ENCODE measurements at regions not wholly inside any gene's neighbourhood (a gene's known extent, or its start where the extent isn't known, plus 50 kb on each side); places are given as distances from the start of the nearest gene placed in this dataset.

DNA sequence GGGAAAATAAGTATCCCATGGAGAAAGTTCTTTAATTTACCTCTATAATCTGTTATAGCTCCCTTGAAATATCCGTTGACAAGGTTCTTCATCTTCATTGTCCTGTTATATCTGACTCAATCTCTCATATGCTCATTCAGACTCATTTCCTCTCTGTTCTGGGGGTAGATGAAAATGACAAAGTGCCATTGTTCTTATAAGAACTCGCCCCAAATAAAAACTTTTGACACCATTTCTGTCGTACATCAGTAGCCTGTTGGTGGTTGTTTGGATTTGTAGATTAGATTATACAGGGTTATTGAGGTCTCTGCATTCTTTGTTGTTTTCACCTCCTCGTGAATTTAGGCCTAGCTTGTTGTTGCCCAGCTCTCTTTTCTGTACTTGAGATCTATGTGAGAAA lies 55.2 kb upstream of the IPO9 start (continued):
- TF ChIP-seq ISL1 (CRISPR knock-in tag; IDR thresholded peaks at IDR 0.05): no peak

DNA sequence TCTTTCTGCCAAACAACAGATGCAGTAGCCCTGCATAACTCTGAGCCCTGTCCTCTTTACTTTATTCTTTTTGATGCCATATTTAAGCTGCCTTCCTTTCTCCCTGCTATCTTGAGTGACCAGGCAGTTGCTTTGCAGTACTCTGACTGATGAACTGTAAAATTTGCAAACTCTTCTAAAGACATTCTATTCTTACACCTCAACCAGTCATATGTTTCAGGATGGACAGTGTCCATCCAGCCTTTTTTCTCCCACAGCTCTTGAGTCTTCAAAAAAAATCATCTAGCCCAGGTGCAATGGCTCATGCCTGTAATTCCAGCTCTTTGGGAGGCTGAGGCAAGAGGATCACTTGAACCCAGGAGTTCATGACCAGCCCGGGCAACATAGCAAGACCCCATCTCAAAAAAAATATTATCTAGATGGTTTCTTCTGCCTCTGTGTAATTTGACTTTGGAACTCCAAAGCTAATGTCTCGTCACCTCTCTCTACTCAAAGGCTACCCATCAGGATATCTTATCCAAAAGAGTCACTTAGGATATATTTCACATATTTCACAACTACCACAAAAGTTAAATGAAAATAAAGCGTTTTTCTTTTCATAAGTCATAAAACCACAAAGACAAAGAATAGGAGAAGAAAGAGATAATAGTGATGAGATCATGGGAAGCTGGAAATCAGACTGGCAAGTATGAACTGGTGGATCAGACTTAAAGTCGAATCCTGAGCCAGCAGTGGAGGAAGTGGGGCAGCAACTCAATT lies 54.6 kb upstream of the IPO9 start:
- ATAC-seq: peak; percentile 50
- TF ChIP-seq ZNF8 (CRISPR knock-in tag; IDR thresholded peaks at IDR 0.05): no peak
- TF ChIP-seq ZC3H10 (CRISPR knock-in tag; IDR thresholded peaks at IDR 0.05): peak; percentile 12; the same call in 1 of the 2 replicates
- no peak for TF ChIP-seq ARNTL (CRISPR knock-in tag; IDR thresholded peaks at IDR 0.05; ENCODE audit: borderline replicate concordance, low read depth)
- TF ChIP-seq ZNF565 (CRISPR knock-in tag; conservative IDR thresholded peaks at IDR 0.05; ENCODE audit: low read depth): no peak
- TF ChIP-seq CSDC2 (CRISPR knock-in tag; IDR thresholded peaks at IDR 0.05): no peak
- no peak for TF ChIP-seq RARB (CRISPR knock-in tag; IDR thresholded peaks at IDR 0.05)

DNA sequence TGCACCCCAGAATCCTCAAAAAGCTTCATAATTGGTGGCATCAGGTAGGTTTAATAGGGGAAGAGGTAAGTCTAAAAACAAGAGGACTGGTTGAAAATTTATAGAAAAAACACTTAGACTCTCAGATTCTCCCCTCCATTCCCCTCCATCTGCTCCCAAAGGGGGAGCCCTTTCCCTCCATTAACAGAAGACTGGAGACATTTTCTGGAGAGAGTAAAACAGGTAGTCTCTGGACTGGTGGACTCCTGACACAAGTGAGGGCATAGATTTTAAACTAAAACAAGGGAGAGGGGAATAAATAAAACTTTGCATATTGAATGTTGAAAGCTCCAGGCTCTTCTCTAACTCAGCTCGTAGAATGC lies 54.0 kb upstream of the IPO9 start:
- no peak for ATAC-seq
- TF ChIP-seq CSDC2 (CRISPR knock-in tag; IDR thresholded peaks at IDR 0.05) (no peak), PPARA (CRISPR knock-in tag; IDR thresholded peaks at IDR 0.05; ENCODE audit: borderline replicate concordance) (no peak), SNAI2 (CRISPR knock-in tag; IDR thresholded peaks at IDR 0.05) (no peak), TCF4 (CRISPR knock-in tag; IDR thresholded peaks at IDR 0.05; ENCODE audit: borderline replicate concordance) (no peak), ZC3H10 (CRISPR knock-in tag; IDR thresholded peaks at IDR 0.05) (no peak), ZFP3 (CRISPR knock-in tag; IDR thresholded peaks at IDR 0.05) (no peak), OSR1 (CRISPR knock-in tag; IDR thresholded peaks at IDR 0.05) (no peak), ZNF8 (CRISPR knock-in tag; IDR thresholded peaks at IDR 0.05) (no peak), ZNF70 (CRISPR knock-in tag; IDR thresholded peaks at IDR 0.05) (no peak), TOX (CRISPR knock-in tag; IDR thresholded peaks at IDR 0.05; ENCODE audit: borderline replicate concordance) (no peak), ARNTL (CRISPR knock-in tag; IDR thresholded peaks at IDR 0.05; ENCODE audit: borderline replicate concordance, low read depth) (no peak), GLIS3 (CRISPR knock-in tag; IDR thresholded peaks at IDR 0.05) (no peak), ESRRG (CRISPR knock-in tag; IDR thresholded peaks at IDR 0.05) (no peak), BACH2 (CRISPR knock-in tag; IDR thresholded peaks at IDR 0.05; ENCODE audit: borderline replicate concordance) (no peak), ZNF565 (CRISPR knock-in tag; conservative IDR thresholded peaks at IDR 0.05; ENCODE audit: low read depth) (no peak)
- TF ChIP-seq, protein P1, sequence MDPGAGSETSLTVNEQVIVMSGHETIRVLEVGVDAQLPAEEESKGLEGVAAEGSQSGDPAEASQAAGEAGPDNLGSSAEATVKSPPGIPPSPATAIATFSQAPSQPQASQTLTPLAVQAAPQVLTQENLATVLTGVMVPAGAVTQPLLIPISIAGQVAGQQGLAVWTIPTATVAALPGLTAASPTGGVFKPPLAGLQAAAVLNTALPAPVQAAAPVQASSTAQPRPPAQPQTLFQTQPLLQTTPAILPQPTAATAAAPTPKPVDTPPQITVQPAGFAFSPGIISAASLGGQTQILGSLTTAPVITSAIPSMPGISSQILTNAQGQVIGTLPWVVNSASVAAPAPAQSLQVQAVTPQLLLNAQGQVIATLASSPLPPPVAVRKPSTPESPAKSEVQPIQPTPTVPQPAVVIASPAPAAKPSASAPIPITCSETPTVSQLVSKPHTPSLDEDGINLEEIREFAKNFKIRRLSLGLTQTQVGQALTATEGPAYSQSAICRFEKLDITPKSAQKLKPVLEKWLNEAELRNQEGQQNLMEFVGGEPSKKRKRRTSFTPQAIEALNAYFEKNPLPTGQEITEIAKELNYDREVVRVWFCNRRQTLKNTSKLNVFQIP (CRISPR knock-in tag; IDR thresholded peaks at IDR 0.05; ENCODE audit: borderline replicate concordance, low read depth): no peak
- TF ChIP-seq, protein P2, sequence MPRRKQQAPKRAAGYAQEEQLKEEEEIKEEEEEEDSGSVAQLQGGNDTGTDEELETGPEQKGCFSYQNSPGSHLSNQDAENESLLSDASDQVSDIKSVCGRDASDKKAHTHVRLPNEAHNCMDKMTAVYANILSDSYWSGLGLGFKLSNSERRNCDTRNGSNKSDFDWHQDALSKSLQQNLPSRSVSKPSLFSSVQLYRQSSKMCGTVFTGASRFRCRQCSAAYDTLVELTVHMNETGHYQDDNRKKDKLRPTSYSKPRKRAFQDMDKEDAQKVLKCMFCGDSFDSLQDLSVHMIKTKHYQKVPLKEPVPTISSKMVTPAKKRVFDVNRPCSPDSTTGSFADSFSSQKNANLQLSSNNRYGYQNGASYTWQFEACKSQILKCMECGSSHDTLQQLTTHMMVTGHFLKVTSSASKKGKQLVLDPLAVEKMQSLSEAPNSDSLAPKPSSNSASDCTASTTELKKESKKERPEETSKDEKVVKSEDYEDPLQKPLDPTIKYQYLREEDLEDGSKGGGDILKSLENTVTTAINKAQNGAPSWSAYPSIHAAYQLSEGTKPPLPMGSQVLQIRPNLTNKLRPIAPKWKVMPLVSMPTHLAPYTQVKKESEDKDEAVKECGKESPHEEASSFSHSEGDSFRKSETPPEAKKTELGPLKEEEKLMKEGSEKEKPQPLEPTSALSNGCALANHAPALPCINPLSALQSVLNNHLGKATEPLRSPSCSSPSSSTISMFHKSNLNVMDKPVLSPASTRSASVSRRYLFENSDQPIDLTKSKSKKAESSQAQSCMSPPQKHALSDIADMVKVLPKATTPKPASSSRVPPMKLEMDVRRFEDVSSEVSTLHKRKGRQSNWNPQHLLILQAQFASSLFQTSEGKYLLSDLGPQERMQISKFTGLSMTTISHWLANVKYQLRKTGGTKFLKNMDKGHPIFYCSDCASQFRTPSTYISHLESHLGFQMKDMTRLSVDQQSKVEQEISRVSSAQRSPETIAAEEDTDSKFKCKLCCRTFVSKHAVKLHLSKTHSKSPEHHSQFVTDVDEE (CRISPR knock-in tag; IDR thresholded peaks at IDR 0.05): no peak
- TF ChIP-seq, protein P3, sequence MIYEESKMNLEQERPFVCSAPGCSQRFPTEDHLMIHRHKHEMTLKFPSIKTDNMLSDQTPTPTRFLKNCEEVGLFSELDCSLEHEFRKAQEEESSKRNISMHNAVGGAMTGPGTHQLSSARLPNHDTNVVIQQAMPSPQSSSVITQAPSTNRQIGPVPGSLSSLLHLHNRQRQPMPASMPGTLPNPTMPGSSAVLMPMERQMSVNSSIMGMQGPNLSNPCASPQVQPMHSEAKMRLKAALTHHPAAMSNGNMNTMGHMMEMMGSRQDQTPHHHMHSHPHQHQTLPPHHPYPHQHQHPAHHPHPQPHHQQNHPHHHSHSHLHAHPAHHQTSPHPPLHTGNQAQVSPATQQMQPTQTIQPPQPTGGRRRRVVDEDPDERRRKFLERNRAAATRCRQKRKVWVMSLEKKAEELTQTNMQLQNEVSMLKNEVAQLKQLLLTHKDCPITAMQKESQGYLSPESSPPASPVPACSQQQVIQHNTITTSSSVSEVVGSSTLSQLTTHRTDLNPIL (CRISPR knock-in tag; IDR thresholded peaks at IDR 0.05; ENCODE audit: low read depth): no peak
- TF ChIP-seq, protein P4, sequence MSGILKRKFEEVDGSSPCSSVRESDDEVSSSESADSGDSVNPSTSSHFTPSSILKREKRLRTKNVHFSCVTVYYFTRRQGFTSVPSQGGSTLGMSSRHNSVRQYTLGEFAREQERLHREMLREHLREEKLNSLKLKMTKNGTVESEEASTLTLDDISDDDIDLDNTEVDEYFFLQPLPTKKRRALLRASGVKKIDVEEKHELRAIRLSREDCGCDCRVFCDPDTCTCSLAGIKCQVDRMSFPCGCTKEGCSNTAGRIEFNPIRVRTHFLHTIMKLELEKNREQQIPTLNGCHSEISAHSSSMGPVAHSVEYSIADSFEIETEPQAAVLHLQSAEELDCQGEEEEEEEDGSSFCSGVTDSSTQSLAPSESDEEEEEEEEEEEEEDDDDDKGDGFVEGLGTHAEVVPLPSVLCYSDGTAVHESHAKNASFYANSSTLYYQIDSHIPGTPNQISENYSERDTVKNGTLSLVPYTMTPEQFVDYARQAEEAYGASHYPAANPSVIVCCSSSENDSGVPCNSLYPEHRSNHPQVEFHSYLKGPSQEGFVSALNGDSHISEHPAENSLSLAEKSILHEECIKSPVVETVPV (CRISPR knock-in tag; IDR thresholded peaks at IDR 0.05): no peak

DNA sequence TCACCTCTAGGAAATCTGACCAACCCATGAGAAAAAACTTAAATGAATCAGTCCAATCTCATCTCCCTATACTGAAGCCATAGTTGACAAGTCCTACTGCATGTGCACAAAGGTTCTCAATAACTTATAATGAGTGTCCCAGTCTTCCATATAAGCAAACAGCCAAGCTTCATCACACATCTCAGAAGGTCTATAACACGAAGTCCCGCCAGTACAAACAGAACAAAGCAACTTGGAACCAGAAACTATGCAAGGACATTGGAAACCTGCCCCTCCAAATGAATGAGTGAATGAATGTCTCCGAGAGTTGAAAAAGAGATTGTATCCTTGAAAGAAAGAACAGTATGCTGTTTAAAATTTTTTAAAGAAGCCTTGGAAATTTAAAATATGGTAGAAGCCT lies 53.6 kb upstream of the IPO9 start:
- no peak for ATAC-seq

More for the DNA sequence above, 53.6 kb upstream of the IPO9 start:
- TF ChIP-seq CSDC2 (CRISPR knock-in tag; IDR thresholded peaks at IDR 0.05): no peak
- no peak for TF ChIP-seq BACH2 (CRISPR knock-in tag; IDR thresholded peaks at IDR 0.05; ENCODE audit: borderline replicate concordance)
- TF ChIP-seq ARNTL (CRISPR knock-in tag; IDR thresholded peaks at IDR 0.05; ENCODE audit: borderline replicate concordance, low read depth): no peak
- no peak for TF ChIP-seq ZNF8 (CRISPR knock-in tag; IDR thresholded peaks at IDR 0.05)
- TF ChIP-seq RARB (CRISPR knock-in tag; IDR thresholded peaks at IDR 0.05): no peak
- TF ChIP-seq, protein P3 (CRISPR knock-in tag; IDR thresholded peaks at IDR 0.05; ENCODE audit: low read depth): no peak
